AG20443 (cell line): ENCODE measurements at regions not wholly inside any gene's neighbourhood (a gene's known extent, or its start where the extent isn't known, plus 50 kb on each side); places are given as distances from the start of the nearest gene placed in this dataset.
A peak's percentile ranks its signal among the peaks of the same experiment; 100 is the strongest.
"Not testable (repeated sequence)": the region's sequence is repeated elsewhere in the genome, so short reads cannot be mapped to it uniquely, and the experiment has no call there.

ENCODE experiments used
- DNase-seq: peaks from one replicate; pipeline ENCODE4 v3.0.0; 2012; ENCODE audit warnings: low spot score, mixed read lengths

- peak; percentile 46 for DNase-seq
These were observed 58.9 kb upstream of the TMTC2 start for GRCh38 chr12:82627799-82628198.

- DNase-seq: not testable (repeated sequence)
These were observed 52.0 kb upstream of the TMTC2 start for GRCh38 chr12:82634495-82635258.

- DNase-seq: no peak
These were observed 51.4 kb upstream of the TMTC2 start for GRCh38 chr12:82635263-82635662.
